H1 (cell line): ENCODE measurements at regions not wholly inside any gene's neighbourhood (a gene's known extent, or its start where the extent isn't known, plus 50 kb on each side); places are given as distances from the start of the nearest gene placed in this dataset.

Experiments used
- BCL11A ChIP-seq, 2 experiments: IDR thresholded peaks; one replicate each; pipeline ENCODE4 v1.6.1; 2011; ENCODE audit warnings: low read depth in 2 of 2, low read length in 2 of 2, mild to moderate bottlenecking in 2 of 2
- EZH2 ChIP-seq: fragments of 200-600 bp; sonication (generic); IDR thresholded peaks from 2 replicates; pipeline ENCODE4 v1.7.1; 2012; ENCODE audit warnings: low read depth, mild to moderate bottlenecking, moderate library complexity, low read length, inconsistent platforms; ENCODE audit not compliant: severe bottlenecking
- GTF2F1 ChIP-seq: IDR thresholded peaks from 2 replicates; pipeline ENCODE4 v1.6.1; 2012; ENCODE audit warnings: low read depth, low read length, improper control_type of control experiment, borderline replicate concordance
- KDM1A ChIP-seq: fragments of 200-600, 300-600 bp; sonication (generic); IDR thresholded peaks from 2 replicates; pipeline ENCODE4 v1.7.1; 2016; ENCODE audit warnings: mild to moderate bottlenecking, low read length, borderline replicate concordance
- SP1 ChIP-seq: IDR thresholded peaks from 2 replicates; pipeline ENCODE4 v1.6.1; 2011; ENCODE audit warnings: low read depth, low read length
- TCF12 ChIP-seq: IDR thresholded peaks from 2 replicates; pipeline ENCODE4 v1.6.1; 2011; ENCODE audit warnings: low read depth, mild to moderate bottlenecking, low read length
- TF ChIP-seq, protein P1 (sequence below), 3 experiments: IDR thresholded peaks; 1 replicate in 2 of 3; 2 replicates in 1 of 3; pipeline versions ENCODE4 v1.5.1 to v1.6.1; 2011; ENCODE audit warnings: low read length in 3 of 3, mild to moderate bottlenecking in 3 of 3, inconsistent platforms in 2 of 3, low read depth in 1 of 3, moderate library complexity in 1 of 3; ENCODE audit not compliant: insufficient read depth in 1 of 3; ENCODE audit errors: control extremely low read depth in 1 of 3

DNA sequence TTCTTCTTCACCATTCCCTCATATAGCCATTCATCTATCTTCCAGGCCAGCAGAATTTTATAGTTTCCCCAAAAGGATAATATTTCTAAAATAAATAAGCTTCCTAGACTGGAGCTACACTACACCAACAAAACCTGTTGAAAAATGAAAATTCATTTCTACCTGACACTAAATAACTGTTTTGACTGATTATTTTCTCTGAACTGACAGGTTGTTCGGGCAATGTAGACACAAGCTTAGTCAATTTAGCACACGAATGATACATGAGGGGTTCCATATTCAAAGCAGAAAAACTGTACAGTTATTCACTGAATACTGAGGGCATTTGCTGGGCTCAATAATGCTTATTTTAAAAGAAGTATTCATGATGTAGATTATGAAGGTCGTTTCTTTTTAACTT lies 589.7 kb downstream of the LIG4 start:
- no peak for TF ChIP-seq SP1
- no peak for TF ChIP-seq EZH2
- TF ChIP-seq, protein P1, sequence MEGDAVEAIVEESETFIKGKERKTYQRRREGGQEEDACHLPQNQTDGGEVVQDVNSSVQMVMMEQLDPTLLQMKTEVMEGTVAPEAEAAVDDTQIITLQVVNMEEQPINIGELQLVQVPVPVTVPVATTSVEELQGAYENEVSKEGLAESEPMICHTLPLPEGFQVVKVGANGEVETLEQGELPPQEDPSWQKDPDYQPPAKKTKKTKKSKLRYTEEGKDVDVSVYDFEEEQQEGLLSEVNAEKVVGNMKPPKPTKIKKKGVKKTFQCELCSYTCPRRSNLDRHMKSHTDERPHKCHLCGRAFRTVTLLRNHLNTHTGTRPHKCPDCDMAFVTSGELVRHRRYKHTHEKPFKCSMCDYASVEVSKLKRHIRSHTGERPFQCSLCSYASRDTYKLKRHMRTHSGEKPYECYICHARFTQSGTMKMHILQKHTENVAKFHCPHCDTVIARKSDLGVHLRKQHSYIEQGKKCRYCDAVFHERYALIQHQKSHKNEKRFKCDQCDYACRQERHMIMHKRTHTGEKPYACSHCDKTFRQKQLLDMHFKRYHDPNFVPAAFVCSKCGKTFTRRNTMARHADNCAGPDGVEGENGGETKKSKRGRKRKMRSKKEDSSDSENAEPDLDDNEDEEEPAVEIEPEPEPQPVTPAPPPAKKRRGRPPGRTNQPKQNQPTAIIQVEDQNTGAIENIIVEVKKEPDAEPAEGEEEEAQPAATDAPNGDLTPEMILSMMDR (IDR thresholded peaks at IDR 0.05; ENCODE audit: control extremely low read depth in 1 of 3, insufficient read depth in 1 of 3, low read depth in 1 of 3, low read length in 3 of 3) = no peak
- no peak for TF ChIP-seq GTF2F1
- TF ChIP-seq KDM1A = no peak
- no peak for TF ChIP-seq BCL11A (IDR thresholded peaks at IDR 0.05; ENCODE audit: low read depth in 2 of 2, low read length in 2 of 2)
- no peak for TF ChIP-seq TCF12
